ENCODE measurements at regions not wholly inside any gene's neighbourhood (a gene's known extent, or its start where the extent isn't known, plus 50 kb on each side); places are given as distances from the start of the nearest gene placed in this dataset.
"Not testable (repeated sequence)": the region's sequence is repeated elsewhere in the genome, so short reads cannot be mapped to it uniquely, and the experiment has no call there.

GRCh38 chr1:104172243-104172681 lies 422.6 kb downstream of the AMY1C start:
- DNase-seq, result no peak

GRCh38 chr1:104182251-104182650 lies 432.6 kb downstream of the AMY1C start:
- no peak for DNase-seq

GRCh38 chr1:104189207-104189606 lies 439.5 kb downstream of the AMY1C start:
- DNase-seq, result no peak

GRCh38 chr1:104190821-104191220 lies 441.1 kb downstream of the AMY1C start:
- no peak for DNase-seq

- DNase-seq, result no peak
Observed at GRCh38 chr1:104195395-104195794, 445.7 kb downstream of the AMY1C start.

- DNase-seq, result no peak
Observed at GRCh38 chr1:104196136-104196535, 446.4 kb downstream of the AMY1C start.

- no peak for DNase-seq
Observed at GRCh38 chr1:104197516-104197915, 447.8 kb downstream of the AMY1C start.

- no peak for DNase-seq
Observed at GRCh38 chr1:104212239-104212638, 462.5 kb downstream of the AMY1C start.

- DNase-seq, result not testable (repeated sequence)
Observed at GRCh38 chr1:104217395-104217986, 467.8 kb downstream of the AMY1C start.

- DNase-seq, result no peak
Observed at GRCh38 chr1:104229860-104230259, 480.2 kb downstream of the AMY1C start.

- DNase-seq, result no peak
Observed at GRCh38 chr1:104231676-104232075, 482.0 kb downstream of the AMY1C start.

- no peak for DNase-seq
Observed at GRCh38 chr1:104235141-104235540, 485.4 kb downstream of the AMY1C start.

- DNase-seq, result no peak
Observed at GRCh38 chr1:104238991-104239390, 489.3 kb downstream of the AMY1C start.

- DNase-seq, result no peak
Observed at GRCh38 chr1:104248385-104248784, 498.7 kb downstream of the AMY1C start.

- DNase-seq, result no peak
Observed at GRCh38 chr1:104259481-104259880, 509.8 kb downstream of the AMY1C start.

- not testable (repeated sequence) for DNase-seq
Observed at GRCh38 chr1:104263110-104263509, 513.4 kb downstream of the AMY1C start.

GRCh38 chr1:104264521-104264920 lies 514.8 kb downstream of the AMY1C start:
- no peak for DNase-seq

- no peak for DNase-seq
Observed at GRCh38 chr1:104265163-104265562, 515.5 kb downstream of the AMY1C start.

GRCh38 chr1:104266612-104267011 lies 516.9 kb downstream of the AMY1C start:
- no peak for DNase-seq

- not testable (repeated sequence) for DNase-seq
Observed at GRCh38 chr1:104288322-104288721, 538.6 kb downstream of the AMY1C start.

- no peak for DNase-seq
Observed at GRCh38 chr1:104291156-104291555, 541.5 kb downstream of the AMY1C start.

GRCh38 chr1:104294259-104294658 lies 544.6 kb downstream of the AMY1C start:
- no peak for DNase-seq

- DNase-seq, result no peak
Observed at GRCh38 chr1:104295511-104295910, 545.8 kb downstream of the AMY1C start.

GRCh38 chr1:104309673-104310072 lies 560.0 kb downstream of the AMY1C start:
- DNase-seq, result no peak

- no peak for DNase-seq
Observed at GRCh38 chr1:104315823-104316222, 566.1 kb downstream of the AMY1C start.

Measured in inflammatory macrophage (primary cell).